ENCODE measurements at regions not wholly inside any gene's neighbourhood (a gene's known extent, or its start where the extent isn't known, plus 50 kb on each side); places are given as distances from the start of the nearest gene placed in this dataset.

DNA sequence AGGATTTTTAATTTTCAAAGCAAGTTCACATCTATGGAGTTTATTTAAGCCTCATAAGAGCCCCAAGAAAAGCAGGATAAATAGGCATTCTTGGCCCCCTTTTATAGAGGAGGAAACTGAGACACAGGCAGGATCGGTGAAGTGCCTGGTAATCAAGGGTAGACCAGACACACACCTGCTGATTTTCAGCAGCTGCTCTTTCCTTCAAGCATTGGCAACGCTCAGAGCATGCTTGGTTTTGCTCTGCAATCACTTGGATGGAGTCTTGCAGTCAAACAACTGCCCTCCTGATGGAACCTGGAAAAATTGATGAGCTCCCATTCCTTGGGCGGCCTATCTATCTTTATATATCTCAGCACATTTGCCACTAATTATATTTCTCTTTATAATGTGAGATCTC is 478.9 kb upstream of the CAMK1G start:
- TF ChIP-seq, protein P1, sequence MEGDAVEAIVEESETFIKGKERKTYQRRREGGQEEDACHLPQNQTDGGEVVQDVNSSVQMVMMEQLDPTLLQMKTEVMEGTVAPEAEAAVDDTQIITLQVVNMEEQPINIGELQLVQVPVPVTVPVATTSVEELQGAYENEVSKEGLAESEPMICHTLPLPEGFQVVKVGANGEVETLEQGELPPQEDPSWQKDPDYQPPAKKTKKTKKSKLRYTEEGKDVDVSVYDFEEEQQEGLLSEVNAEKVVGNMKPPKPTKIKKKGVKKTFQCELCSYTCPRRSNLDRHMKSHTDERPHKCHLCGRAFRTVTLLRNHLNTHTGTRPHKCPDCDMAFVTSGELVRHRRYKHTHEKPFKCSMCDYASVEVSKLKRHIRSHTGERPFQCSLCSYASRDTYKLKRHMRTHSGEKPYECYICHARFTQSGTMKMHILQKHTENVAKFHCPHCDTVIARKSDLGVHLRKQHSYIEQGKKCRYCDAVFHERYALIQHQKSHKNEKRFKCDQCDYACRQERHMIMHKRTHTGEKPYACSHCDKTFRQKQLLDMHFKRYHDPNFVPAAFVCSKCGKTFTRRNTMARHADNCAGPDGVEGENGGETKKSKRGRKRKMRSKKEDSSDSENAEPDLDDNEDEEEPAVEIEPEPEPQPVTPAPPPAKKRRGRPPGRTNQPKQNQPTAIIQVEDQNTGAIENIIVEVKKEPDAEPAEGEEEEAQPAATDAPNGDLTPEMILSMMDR (conservative IDR thresholded peaks at IDR 0.05; ENCODE audit: low read length), result no peak
- no peak for TF ChIP-seq EZH2phosphoT487 (IDR thresholded peaks at IDR 0.05; ENCODE audit: borderline replicate concordance)

All from Loucy (cell line).